ENCODE measurements at regions not wholly inside any gene's neighbourhood (a gene's known extent, or its start where the extent isn't known, plus 50 kb on each side); places are given as distances from the start of the nearest gene placed in this dataset.

DNA sequence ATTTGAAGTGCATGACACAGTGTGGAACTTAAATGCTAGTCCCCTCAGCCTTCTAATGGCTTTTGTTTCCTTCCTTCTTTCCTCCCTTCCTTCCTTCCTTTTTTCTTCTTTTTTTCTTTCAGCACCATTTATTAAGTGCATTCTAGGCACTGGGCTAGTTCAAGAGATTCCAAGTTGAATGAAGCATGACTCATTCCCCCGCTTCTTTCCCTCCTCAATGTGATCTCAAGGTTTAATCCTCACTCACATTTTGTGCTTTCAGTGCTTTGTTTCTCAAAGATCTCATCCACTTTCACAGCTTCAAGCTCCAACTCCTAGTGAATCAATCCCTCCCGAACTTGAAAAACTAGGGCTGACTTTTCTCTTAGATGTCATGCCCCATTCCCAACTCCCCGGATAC is 90.1 kb downstream of the LBH start:
- TF ChIP-seq TAF1 (IDR thresholded peaks at IDR 0.05; ENCODE audit: low read depth), result no peak
- TF ChIP-seq, protein P1, sequence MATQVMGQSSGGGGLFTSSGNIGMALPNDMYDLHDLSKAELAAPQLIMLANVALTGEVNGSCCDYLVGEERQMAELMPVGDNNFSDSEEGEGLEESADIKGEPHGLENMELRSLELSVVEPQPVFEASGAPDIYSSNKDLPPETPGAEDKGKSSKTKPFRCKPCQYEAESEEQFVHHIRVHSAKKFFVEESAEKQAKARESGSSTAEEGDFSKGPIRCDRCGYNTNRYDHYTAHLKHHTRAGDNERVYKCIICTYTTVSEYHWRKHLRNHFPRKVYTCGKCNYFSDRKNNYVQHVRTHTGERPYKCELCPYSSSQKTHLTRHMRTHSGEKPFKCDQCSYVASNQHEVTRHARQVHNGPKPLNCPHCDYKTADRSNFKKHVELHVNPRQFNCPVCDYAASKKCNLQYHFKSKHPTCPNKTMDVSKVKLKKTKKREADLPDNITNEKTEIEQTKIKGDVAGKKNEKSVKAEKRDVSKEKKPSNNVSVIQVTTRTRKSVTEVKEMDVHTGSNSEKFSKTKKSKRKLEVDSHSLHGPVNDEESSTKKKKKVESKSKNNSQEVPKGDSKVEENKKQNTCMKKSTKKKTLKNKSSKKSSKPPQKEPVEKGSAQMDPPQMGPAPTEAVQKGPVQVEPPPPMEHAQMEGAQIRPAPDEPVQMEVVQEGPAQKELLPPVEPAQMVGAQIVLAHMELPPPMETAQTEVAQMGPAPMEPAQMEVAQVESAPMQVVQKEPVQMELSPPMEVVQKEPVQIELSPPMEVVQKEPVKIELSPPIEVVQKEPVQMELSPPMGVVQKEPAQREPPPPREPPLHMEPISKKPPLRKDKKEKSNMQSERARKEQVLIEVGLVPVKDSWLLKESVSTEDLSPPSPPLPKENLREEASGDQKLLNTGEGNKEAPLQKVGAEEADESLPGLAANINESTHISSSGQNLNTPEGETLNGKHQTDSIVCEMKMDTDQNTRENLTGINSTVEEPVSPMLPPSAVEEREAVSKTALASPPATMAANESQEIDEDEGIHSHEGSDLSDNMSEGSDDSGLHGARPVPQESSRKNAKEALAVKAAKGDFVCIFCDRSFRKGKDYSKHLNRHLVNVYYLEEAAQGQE (IDR thresholded peaks at IDR 0.05; ENCODE audit: low read depth), result no peak
- TF ChIP-seq YY1 (IDR thresholded peaks at IDR 0.05; ENCODE audit: low read depth), result no peak
- TF ChIP-seq RAD21 (IDR thresholded peaks at IDR 0.05; ENCODE audit: low read depth), result no peak
- TF ChIP-seq, protein P2, sequence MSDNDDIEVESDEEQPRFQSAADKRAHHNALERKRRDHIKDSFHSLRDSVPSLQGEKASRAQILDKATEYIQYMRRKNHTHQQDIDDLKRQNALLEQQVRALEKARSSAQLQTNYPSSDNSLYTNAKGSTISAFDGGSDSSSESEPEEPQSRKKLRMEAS (IDR thresholded peaks at IDR 0.05), result no peak
- no peak for TF ChIP-seq NFIC (IDR thresholded peaks at IDR 0.05)
- no peak for TF ChIP-seq EGR1 (IDR thresholded peaks at IDR 0.05)
- TF ChIP-seq EP300 (IDR thresholded peaks at IDR 0.05; ENCODE audit: borderline replicate concordance), result no peak
- no peak for TF ChIP-seq CEBPB (IDR thresholded peaks at IDR 0.05)
- no peak for TF ChIP-seq FOXM1 (IDR thresholded peaks at IDR 0.05; ENCODE audit: borderline replicate concordance, low read depth)
- no peak for TF ChIP-seq ZBTB7A (IDR thresholded peaks at IDR 0.05; ENCODE audit: low read depth)
- TF ChIP-seq TCF12 (IDR thresholded peaks at IDR 0.05; ENCODE audit: low read depth), result no peak
- TF ChIP-seq, protein P3, sequence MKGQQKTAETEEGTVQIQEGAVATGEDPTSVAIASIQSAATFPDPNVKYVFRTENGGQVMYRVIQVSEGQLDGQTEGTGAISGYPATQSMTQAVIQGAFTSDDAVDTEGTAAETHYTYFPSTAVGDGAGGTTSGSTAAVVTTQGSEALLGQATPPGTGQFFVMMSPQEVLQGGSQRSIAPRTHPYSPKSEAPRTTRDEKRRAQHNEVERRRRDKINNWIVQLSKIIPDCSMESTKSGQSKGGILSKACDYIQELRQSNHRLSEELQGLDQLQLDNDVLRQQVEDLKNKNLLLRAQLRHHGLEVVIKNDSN (IDR thresholded peaks at IDR 0.05), result no peak
- TF ChIP-seq CREB1 (IDR thresholded peaks at IDR 0.05; ENCODE audit: low read depth), result no peak
